Progenitor cell of endocrine pancreas (in vitro differentiated cells): ENCODE measurements at regions not wholly inside any gene's neighbourhood (a gene's known extent, or its start where the extent isn't known, plus 50 kb on each side); places are given as distances from the start of the nearest gene placed in this dataset.

Source experiments
- DNase-seq: peaks from one replicate; pipeline ENCODE4 v3.0.0; 2021; ENCODE audit warnings: low spot score; ENCODE audit not compliant: unreplicated experiment
- H3K27ac Mint-ChIP-seq: 2 replicates; pipeline ENCODE4 v1.8.0; 2021; ENCODE audit warnings: mild to moderate bottlenecking, moderate library complexity, mixed read lengths
- H3K27me3 Mint-ChIP-seq: 2 replicates; pipeline ENCODE4 v1.8.0; 2021; ENCODE audit warnings: mixed read lengths
- H3K36me3 Mint-ChIP-seq: 2 replicates; pipeline ENCODE4 v1.8.0; 2022; ENCODE audit warnings: mixed read lengths; ENCODE audit not compliant: insufficient read depth
- H3K4me1 Mint-ChIP-seq: 2 replicates; pipeline ENCODE4 v1.8.0; 2021; ENCODE audit warnings: low read depth, mixed read lengths
- H3K4me3 Mint-ChIP-seq: 2 replicates; pipeline ENCODE4 v1.8.0; 2021; ENCODE audit warnings: low read depth, mild to moderate bottlenecking, moderate library complexity, mixed read lengths
- H3K9me3 Mint-ChIP-seq: 2 replicates; pipeline ENCODE4 v1.8.0; 2021; ENCODE audit warnings: low read depth, mixed read lengths
- TF ChIP-seq, protein P1 (sequence below): fragments of 200-600 bp; sonication (generic); IDR thresholded peaks from one replicate; pipeline ENCODE4 v1.5.0; 2021; ENCODE audit warnings: antibody characterized with exemption, mild to moderate bottlenecking; ENCODE audit not compliant: unreplicated experiment

DNA sequence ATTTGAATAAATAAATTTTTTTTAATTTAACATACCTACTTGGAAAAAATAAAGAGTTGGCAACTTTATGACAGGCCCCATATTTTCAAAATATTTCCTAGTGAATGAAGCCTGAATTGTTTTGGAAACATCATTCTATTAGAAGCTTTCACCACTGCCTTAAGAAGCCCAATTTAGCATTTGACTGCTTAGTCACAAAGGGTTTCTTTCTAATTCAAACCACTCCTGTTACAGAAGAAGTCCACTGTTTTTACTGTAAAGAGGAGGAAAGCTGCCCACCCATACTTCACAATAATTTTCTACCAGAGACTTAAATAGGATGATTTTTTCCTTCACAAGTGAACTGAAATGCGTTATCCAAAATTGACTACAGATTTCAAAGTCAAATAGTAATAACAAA lies 534.6 kb upstream of the PTBP2 start:
- TF ChIP-seq, protein P1, sequence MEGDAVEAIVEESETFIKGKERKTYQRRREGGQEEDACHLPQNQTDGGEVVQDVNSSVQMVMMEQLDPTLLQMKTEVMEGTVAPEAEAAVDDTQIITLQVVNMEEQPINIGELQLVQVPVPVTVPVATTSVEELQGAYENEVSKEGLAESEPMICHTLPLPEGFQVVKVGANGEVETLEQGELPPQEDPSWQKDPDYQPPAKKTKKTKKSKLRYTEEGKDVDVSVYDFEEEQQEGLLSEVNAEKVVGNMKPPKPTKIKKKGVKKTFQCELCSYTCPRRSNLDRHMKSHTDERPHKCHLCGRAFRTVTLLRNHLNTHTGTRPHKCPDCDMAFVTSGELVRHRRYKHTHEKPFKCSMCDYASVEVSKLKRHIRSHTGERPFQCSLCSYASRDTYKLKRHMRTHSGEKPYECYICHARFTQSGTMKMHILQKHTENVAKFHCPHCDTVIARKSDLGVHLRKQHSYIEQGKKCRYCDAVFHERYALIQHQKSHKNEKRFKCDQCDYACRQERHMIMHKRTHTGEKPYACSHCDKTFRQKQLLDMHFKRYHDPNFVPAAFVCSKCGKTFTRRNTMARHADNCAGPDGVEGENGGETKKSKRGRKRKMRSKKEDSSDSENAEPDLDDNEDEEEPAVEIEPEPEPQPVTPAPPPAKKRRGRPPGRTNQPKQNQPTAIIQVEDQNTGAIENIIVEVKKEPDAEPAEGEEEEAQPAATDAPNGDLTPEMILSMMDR, result no peak
- no peaks in the 10 kb centered on the region for H3K27me3 Mint-ChIP-seq
- H3K27ac Mint-ChIP-seq, result no peak overlapping the region
- H3K36me3 Mint-ChIP-seq, result no peaks in the 10 kb centered on the region
- H3K4me3 Mint-ChIP-seq, result no peak overlapping the region
- H3K4me1 Mint-ChIP-seq, result peaks cover 2% of the 10 kb centered on the region
- DNase-seq, result no peak
- peaks cover 18% of the 10 kb centered on the region for H3K9me3 Mint-ChIP-seq

DNA sequence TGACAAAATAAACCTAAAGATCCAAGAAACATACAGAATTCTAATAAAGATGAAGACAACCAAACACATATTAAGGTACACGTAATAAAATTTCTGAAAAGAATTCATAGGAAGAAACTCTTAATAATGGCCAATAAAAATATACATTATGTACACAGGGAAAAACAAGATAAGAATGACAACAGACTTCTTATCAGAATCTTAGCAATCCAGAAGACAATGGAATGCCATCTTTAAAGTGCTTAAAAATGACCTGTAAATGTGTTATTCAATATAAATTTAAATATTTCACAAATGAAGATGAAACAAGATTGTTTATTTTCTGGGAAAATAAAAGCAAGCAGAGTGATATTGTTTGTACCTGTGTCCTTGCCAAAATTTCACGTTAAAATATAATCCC lies 530.4 kb upstream of the PTBP2 start:
- Mint-ChIP-seq H3K27me3 (no peaks in the 10 kb centered on the region), H3K36me3 (no peaks in the 10 kb centered on the region), H3K27ac (no peak overlapping the region), H3K4me3 (no peak overlapping the region), H3K4me1 (no peaks in the 10 kb centered on the region), H3K9me3 (peaks cover 18% of the 10 kb centered on the region)
- TF ChIP-seq, protein P1, result no peak
- no peak for DNase-seq

DNA sequence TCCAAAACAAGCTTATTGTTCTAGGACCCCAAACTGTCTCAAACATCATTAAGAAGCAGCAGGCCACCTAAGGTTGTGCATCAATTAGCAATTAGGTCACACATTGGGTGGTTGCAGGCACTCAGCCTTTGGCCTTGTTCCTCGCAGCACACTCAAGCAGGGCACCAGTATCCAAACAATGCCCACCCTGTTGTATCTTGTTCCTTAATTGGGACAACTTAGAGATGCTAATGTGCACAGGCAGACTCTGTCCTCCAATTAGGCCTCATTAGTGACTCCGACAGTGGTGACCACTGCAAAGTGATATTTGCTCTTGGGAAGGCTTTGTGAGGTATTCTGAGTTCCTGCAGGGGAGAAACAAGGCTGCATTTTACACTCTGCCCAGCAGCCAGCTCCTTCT lies 515.1 kb upstream of the PTBP2 start:
- H3K4me3 Mint-ChIP-seq, result no peak overlapping the region
- DNase-seq, result no peak
- H3K27me3 Mint-ChIP-seq, result no peaks in the 10 kb centered on the region
- no peak overlapping the region for H3K27ac Mint-ChIP-seq
- no peaks in the 10 kb centered on the region for H3K9me3 Mint-ChIP-seq
- TF ChIP-seq, protein P1, result no peak
- no peaks in the 10 kb centered on the region for H3K36me3 Mint-ChIP-seq
- peaks cover 22% of the 10 kb centered on the region for H3K4me1 Mint-ChIP-seq

DNA sequence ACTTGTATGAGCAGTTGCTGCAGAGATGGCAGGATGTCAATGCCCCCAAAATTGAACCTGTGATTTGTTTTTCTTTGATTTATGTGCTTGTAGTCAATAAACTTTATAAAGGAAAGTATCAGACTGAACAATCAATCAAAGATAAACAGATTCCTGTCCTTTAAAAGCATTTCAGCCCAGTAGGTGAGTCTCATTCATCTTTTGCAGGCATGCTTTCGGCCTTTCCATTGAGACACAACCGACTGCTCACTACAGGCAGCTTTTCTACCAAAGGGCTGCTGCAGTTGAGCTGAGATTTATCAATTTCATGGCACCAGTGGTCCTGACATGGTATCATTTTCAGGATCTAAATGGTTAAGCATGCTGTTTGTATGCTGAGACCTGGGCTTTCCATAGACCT lies 513.6 kb upstream of the PTBP2 start:
- no peak overlapping the region for H3K27ac Mint-ChIP-seq
- H3K27me3 Mint-ChIP-seq, result no peaks in the 10 kb centered on the region
- H3K36me3 Mint-ChIP-seq, result no peaks in the 10 kb centered on the region
- H3K9me3 Mint-ChIP-seq, result no peaks in the 10 kb centered on the region
- no peak overlapping the region for H3K4me3 Mint-ChIP-seq
- H3K4me1 Mint-ChIP-seq, result peaks cover 27% of the 10 kb centered on the region
- TF ChIP-seq, protein P1, result no peak
- DNase-seq, result no peak

DNA sequence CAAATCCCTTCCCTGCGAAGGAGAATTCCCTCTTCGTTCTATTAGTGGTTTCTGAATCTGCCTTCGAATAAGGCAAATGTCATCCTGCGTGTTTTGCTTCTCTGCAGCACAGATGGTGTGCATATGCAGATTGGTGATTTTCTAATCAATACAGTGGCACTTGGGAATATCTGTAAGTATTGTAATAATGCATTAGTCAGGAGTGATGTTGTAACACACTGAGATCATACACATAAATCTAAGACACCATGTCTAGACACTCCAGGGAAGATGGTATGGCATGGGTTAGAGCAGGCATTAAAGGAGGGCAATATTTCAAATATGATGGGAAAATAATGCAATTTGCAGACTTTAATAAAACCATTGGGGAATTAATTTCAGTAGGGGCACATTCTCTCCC lies 513.2 kb upstream of the PTBP2 start:
- H3K4me1 Mint-ChIP-seq, result peaks cover 27% of the 10 kb centered on the region
- no peak overlapping the region for H3K4me3 Mint-ChIP-seq
- no peaks in the 10 kb centered on the region for H3K27me3 Mint-ChIP-seq
- DNase-seq, result no peak
- no peaks in the 10 kb centered on the region for H3K36me3 Mint-ChIP-seq
- TF ChIP-seq, protein P1, result no peak
- H3K9me3 Mint-ChIP-seq, result no peaks in the 10 kb centered on the region
- no peak overlapping the region for H3K27ac Mint-ChIP-seq

DNA sequence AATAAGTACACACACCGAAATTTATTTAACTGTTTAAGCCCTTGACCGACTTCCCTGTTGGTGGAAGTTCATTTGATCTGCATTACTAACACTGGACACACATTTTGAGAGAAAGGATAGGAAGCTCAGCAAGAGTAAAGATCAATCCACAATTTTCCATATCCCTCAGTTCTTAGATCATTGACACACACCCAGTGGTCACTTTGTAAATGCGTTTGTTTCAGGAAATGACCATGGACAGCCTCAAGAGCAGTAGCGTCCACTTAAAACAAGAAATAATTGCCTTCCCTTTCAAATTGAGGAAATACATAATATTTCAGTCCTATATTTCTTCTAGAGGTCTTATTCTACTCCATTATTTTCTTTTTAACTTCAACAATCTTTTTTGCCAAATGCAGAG lies 511.5 kb upstream of the PTBP2 start:
- Mint-ChIP-seq H3K27ac (no peak overlapping the region), H3K36me3 (no peaks in the 10 kb centered on the region), H3K27me3 (no peaks in the 10 kb centered on the region), H3K9me3 (no peaks in the 10 kb centered on the region), H3K4me3 (no peak overlapping the region), H3K4me1 (peaks cover 27% of the 10 kb centered on the region)
- TF ChIP-seq, protein P1, result no peak
- no peak for DNase-seq
